Neural progenitor cell (in vitro differentiated cells): ENCODE measurements at regions not wholly inside any gene's neighbourhood (a gene's known extent, or its start where the extent isn't known, plus 50 kb on each side); places are given as distances from the start of the nearest gene placed in this dataset.

ENCODE experiments used
- EZH2 ChIP-seq: fragments of 200-600 bp; sonication (generic); IDR thresholded peaks from 2 replicates; pipeline ENCODE4 v1.6.1; 2017; ENCODE audit warnings: antibody characterized with exemption, mild to moderate bottlenecking, moderate library complexity
- TF ChIP-seq, protein P1 (sequence below): fragments of 200-600 bp; sonication (generic); IDR thresholded peaks from 2 replicates; pipeline ENCODE4 v1.5.1; 2017; ENCODE audit warnings: antibody characterized with exemption, mild to moderate bottlenecking

DNA sequence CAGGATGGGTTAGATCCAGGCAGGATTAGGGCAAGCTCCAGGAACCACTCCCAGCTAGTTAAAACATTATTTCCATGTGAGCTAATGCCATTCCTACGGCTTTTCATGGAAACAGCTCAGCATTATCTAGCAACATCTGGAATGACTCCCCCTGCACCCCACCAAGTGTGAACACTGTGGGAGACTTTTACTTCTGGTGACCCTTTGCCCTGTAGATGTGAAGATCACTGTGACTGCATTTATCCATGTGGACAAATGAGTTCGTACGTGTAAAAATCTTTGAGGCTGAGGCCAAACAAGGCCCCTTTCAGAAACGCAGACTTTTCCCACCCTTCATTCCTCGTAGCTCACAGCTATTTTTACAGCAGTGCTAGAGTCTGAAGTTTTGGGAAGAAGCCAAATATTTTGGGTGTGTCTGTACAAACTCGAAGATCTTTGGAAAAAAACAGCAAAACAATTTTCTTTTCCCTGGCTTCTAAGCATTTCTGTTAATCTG lies 221.8 kb upstream of the SOX4 start:
- TF ChIP-seq, protein P1, sequence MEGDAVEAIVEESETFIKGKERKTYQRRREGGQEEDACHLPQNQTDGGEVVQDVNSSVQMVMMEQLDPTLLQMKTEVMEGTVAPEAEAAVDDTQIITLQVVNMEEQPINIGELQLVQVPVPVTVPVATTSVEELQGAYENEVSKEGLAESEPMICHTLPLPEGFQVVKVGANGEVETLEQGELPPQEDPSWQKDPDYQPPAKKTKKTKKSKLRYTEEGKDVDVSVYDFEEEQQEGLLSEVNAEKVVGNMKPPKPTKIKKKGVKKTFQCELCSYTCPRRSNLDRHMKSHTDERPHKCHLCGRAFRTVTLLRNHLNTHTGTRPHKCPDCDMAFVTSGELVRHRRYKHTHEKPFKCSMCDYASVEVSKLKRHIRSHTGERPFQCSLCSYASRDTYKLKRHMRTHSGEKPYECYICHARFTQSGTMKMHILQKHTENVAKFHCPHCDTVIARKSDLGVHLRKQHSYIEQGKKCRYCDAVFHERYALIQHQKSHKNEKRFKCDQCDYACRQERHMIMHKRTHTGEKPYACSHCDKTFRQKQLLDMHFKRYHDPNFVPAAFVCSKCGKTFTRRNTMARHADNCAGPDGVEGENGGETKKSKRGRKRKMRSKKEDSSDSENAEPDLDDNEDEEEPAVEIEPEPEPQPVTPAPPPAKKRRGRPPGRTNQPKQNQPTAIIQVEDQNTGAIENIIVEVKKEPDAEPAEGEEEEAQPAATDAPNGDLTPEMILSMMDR = no peak
- TF ChIP-seq EZH2 = no peak
